ENCODE measurements at regions not wholly inside any gene's neighbourhood (a gene's known extent, or its start where the extent isn't known, plus 50 kb on each side); places are given as distances from the start of the nearest gene placed in this dataset.

DNA sequence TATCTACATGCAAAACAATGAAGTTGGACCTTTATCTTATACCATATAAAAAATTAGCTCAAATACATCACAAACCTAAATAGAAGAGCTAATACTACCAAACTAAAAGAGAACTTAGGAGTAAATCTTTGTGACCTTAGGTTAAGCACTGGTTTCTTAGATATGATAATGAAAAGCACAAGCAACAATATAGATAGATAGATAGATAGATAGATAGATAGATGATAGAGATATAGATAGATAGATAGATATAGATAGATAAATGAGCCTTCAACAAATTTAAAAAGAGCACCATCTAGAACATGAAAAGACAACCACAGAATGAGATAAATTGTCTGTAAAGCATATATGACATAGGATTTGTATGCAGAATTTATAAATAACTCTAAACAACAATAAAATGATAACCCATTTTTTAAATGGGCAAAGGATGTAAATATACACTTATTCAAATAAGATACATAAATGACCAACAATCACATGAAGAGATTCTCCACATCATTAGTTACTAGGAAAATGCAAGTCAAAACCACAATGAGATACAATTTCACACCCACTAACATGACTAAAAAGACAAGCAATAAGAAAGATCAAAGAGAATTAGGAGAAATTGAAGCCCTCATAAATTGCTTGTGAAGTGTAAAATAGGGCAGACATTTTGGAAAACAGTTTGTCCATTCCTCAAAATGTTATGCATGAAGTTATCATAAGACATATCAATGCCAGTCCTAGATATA, 293.7 kb downstream of the BTG1 start:
- DNase-seq (ENCODE audit: unreplicated experiment), result no peak
- ChIA-PET POLR2A (interaction anchor here (0.7 to 4.5 kb wide), 4 partner anchors 33 to 470 kb away, joined by 3 to 38 read pairs (median 4); no protein-coding TSS in a partner anchor), CTCF (interaction anchor here (1.2 kb wide), 1 partner anchor 469 kb away, joined by 5 read pairs; no protein-coding TSS in a partner anchor)
- TF ChIP-seq, protein P1, sequence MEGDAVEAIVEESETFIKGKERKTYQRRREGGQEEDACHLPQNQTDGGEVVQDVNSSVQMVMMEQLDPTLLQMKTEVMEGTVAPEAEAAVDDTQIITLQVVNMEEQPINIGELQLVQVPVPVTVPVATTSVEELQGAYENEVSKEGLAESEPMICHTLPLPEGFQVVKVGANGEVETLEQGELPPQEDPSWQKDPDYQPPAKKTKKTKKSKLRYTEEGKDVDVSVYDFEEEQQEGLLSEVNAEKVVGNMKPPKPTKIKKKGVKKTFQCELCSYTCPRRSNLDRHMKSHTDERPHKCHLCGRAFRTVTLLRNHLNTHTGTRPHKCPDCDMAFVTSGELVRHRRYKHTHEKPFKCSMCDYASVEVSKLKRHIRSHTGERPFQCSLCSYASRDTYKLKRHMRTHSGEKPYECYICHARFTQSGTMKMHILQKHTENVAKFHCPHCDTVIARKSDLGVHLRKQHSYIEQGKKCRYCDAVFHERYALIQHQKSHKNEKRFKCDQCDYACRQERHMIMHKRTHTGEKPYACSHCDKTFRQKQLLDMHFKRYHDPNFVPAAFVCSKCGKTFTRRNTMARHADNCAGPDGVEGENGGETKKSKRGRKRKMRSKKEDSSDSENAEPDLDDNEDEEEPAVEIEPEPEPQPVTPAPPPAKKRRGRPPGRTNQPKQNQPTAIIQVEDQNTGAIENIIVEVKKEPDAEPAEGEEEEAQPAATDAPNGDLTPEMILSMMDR (IDR thresholded peaks at IDR 0.05; ENCODE audit: unreplicated experiment), result no peak
- H3K4me3 Mint-ChIP-seq (ENCODE audit: unreplicated experiment), result no peak overlapping the region
- BruUV-seq (replicated peaks), result no TSS peak
- H3K4me1 Mint-ChIP-seq (ENCODE audit: insufficient read depth, unreplicated experiment), result peaks cover 40% of the 10 kb centered on the region
- H3K9me3 Mint-ChIP-seq (ENCODE audit: unreplicated experiment), result no peaks in the 10 kb centered on the region
- H3K27me3 Mint-ChIP-seq (ENCODE audit: insufficient read depth, unreplicated experiment), result no peaks in the 10 kb centered on the region
- peaks cover 6% of the 10 kb centered on the region for H3K36me3 Mint-ChIP-seq (ENCODE audit: insufficient read depth, unreplicated experiment)
- peak overlapping the region; percentile 40 for H3K27ac Mint-ChIP-seq (ENCODE audit: low read depth, unreplicated experiment)
- intact Hi-C loops (cut with micrococcal nuclease), result no loop called here

DNA sequence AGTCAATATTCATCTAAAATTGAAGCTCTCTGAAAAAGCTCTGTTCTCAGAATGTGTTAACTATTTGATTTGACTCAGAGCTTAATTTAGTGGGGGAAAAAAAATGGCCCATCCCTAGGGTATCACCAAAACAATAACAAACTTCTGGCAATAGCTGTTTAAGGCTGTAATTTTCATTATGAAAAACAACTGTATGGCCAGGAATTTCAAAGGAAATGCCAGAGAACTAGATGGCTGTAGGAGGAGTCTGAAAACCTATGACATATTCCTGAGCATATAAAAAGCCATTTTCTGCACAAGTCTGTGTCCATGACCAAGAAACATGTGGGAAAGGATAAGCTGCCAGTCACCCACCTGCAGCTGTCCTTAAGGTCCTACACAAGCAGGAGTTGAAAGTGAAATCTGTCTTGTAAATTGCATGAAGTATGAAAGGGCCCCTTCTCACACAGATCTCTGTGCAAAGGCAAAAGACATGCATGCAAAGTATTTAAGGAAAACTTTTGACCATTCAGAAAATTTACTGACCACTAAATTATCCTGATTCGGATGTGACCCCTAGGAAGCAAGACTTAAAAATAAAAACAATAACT, 299.1 kb downstream of the BTG1 start:
- TF ChIP-seq, protein P1 (IDR thresholded peaks at IDR 0.05; ENCODE audit: unreplicated experiment), result no peak
- H3K4me3 Mint-ChIP-seq (ENCODE audit: unreplicated experiment), result no peak overlapping the region
- ChIA-PET CTCF (interaction anchor here (0.7 kb wide), 1 partner anchor 35 kb away, joined by 3 read pairs; no protein-coding TSS in a partner anchor), POLR2A (interaction anchor here (0.5 to 1.8 kb wide), 3 partner anchors 68 to 1079 kb away, joined by 3 read pairs; no protein-coding TSS in a partner anchor)
- H3K27ac Mint-ChIP-seq (ENCODE audit: low read depth, unreplicated experiment), result no peak overlapping the region
- no TSS peak for BruUV-seq (replicated peaks)
- peaks cover 4% of the 10 kb centered on the region for H3K36me3 Mint-ChIP-seq (ENCODE audit: insufficient read depth, unreplicated experiment)
- H3K27me3 Mint-ChIP-seq (ENCODE audit: insufficient read depth, unreplicated experiment), result no peaks in the 10 kb centered on the region
- H3K9me3 Mint-ChIP-seq (ENCODE audit: unreplicated experiment), result no peaks in the 10 kb centered on the region
- no peaks in the 10 kb centered on the region for H3K4me1 Mint-ChIP-seq (ENCODE audit: insufficient read depth, unreplicated experiment)
- intact Hi-C loops (cut with micrococcal nuclease), result no loop called here
- no peak for DNase-seq (ENCODE audit: unreplicated experiment)

DNA sequence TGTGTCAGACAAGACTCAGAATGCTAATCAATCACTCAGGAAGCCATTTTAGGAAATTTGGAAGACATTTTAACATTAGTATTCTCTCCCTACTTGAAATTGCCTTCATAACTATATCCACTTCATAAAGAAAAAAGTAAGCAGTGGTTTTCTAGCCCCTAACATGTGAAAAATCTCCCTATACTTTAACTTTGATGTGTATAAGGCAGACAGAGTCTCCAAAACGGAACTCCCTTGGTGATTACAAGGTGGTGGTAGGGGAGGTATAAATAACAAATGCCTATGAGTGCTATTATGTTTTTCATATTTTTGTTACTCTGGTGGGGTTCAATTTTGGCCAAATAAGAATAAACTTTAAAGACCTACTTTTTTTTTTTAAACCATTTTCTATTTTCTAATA, 300.3 kb downstream of the BTG1 start:
- BruUV-seq (replicated peaks), result no TSS peak
- H3K36me3 Mint-ChIP-seq (ENCODE audit: insufficient read depth, unreplicated experiment), result peaks cover 4% of the 10 kb centered on the region
- H3K4me1 Mint-ChIP-seq (ENCODE audit: insufficient read depth, unreplicated experiment), result no peaks in the 10 kb centered on the region
- H3K27ac Mint-ChIP-seq (ENCODE audit: low read depth, unreplicated experiment), result no peak overlapping the region
- TF ChIP-seq, protein P1 (IDR thresholded peaks at IDR 0.05; ENCODE audit: unreplicated experiment), result no peak
- intact Hi-C loops (cut with micrococcal nuclease), result no loop called here
- POLR2A ChIA-PET, result interaction anchor here (1.2 kb wide), 1 partner anchor 82 kb away, joined by 3 read pairs; no protein-coding TSS in a partner anchor
- no peak for DNase-seq (ENCODE audit: unreplicated experiment)
- CTCF ChIA-PET, result interaction anchor here (1.0 kb wide), 1 partner anchor 33 kb away, joined by 3 read pairs; no protein-coding TSS in a partner anchor
- no peak overlapping the region for H3K4me3 Mint-ChIP-seq (ENCODE audit: unreplicated experiment)
- no peaks in the 10 kb centered on the region for H3K27me3 Mint-ChIP-seq (ENCODE audit: insufficient read depth, unreplicated experiment)
- H3K9me3 Mint-ChIP-seq (ENCODE audit: unreplicated experiment), result no peaks in the 10 kb centered on the region

GRCh38 chr12:91841822-91842221, 303.8 kb downstream of the BTG1 start:
- intact Hi-C loops (cut with micrococcal nuclease), result no loop called here
- no peak overlapping the region for H3K27ac Mint-ChIP-seq (ENCODE audit: low read depth, unreplicated experiment)
- peaks cover 4% of the 10 kb centered on the region for H3K36me3 Mint-ChIP-seq (ENCODE audit: insufficient read depth, unreplicated experiment)
- BruUV-seq (replicated peaks), result no TSS peak
- no peak for DNase-seq (ENCODE audit: unreplicated experiment)
- TF ChIP-seq, protein P1 (IDR thresholded peaks at IDR 0.05; ENCODE audit: unreplicated experiment), result no peak
- no peaks in the 10 kb centered on the region for H3K9me3 Mint-ChIP-seq (ENCODE audit: unreplicated experiment)
- ChIA-PET CTCF (interaction anchor here (0.6 to 0.7 kb wide), 4 partner anchors 50 to 767 kb away, joined by 3 read pairs; no protein-coding TSS in a partner anchor), POLR2A (interaction anchor here (0.6 to 1.7 kb wide), 4 partner anchors 12 to 472 kb away, joined by 3 to 4 read pairs (median 3); no protein-coding TSS in a partner anchor)
- no peak overlapping the region for H3K4me3 Mint-ChIP-seq (ENCODE audit: unreplicated experiment)
- no peaks in the 10 kb centered on the region for H3K4me1 Mint-ChIP-seq (ENCODE audit: insufficient read depth, unreplicated experiment)
- no peaks in the 10 kb centered on the region for H3K27me3 Mint-ChIP-seq (ENCODE audit: insufficient read depth, unreplicated experiment)

Data from MCF 10A (cell line).